ENCODE measurements at regions not wholly inside any gene's neighbourhood (a gene's known extent, or its start where the extent isn't known, plus 50 kb on each side); places are given as distances from the start of the nearest gene placed in this dataset.
"Not testable (repeated sequence)": the region's sequence is repeated elsewhere in the genome, so short reads cannot be mapped to it uniquely, and the experiment has no call there.

DNA sequence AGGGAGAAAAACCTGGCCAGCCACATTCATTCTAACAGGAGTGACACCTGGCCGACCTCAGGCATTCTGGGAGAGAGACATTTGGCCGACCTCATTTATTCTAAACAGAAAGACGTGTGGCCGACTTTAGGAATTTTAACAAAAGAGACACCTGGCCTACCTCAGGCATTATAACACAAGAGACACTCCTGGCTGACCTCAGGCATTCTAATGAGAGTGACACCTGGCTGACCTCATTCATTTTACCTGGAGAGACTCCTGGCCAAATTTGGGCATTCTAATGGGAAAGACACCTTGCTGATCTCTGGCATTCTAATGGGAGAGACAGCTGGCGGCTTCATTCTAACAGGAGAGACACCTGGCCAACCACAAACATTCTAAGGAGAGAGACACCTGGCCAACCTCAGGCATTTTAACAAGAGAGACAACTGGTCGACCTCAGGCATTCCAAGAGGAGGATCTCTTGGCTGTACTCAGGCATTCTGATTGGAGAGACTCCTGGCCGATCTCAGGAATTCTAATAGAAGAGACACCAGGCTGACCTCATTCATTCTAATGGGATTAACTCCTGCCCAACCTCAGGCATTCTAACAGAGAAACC lies 1353.9 kb downstream of the UQCRFS1 start (continued):
- no peak for TF ChIP-seq CHD4 (IDR thresholded peaks at IDR 0.05; ENCODE audit: borderline replicate concordance)
- TF ChIP-seq JUNB (IDR thresholded peaks at IDR 0.05) = no peak

DNA sequence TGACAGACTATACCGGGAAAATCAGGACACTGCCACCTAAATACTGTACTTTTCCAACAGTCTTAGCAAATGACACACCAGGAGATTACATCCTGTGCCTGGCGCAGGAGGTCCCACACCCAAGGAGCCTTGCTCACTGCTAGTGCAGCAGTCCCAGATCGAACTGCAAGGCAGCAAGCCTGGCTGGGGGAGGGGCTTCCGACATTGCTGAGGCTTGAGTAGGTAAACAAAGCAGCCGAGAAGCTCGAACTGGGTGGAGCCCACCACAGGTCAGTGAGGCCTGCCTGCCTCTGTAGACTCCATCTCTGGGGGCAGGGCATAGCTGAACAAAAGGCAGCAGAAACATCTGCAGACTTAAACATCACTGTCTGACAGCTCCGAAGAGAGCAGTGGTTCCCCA lies 1360.0 kb downstream of the UQCRFS1 start:
- DNase-seq (ENCODE audit: low read depth in 1 of 2, low spot score in 1 of 2); POLR2A ChIA-PET; H3K4me1 ChIP-seq; ATAC-seq; H3K4me3 ChIP-seq; H3K4me2 ChIP-seq; H3K27ac ChIP-seq; FAIRE-seq: not testable (repeated sequence)
- peaks cover 65% of the 10 kb centered on the region for H3K9me3 ChIP-seq
- 34% methylated on average over 7 of the region's 7 CpGs for WGBS (ENCODE audit: missing lambda C conversion rate)
- CTCF ChIA-PET = interaction anchor here (1.4 kb wide), 1 partner anchor 114 kb away, joined by 3 read pairs; no protein-coding TSS in a partner anchor

DNA sequence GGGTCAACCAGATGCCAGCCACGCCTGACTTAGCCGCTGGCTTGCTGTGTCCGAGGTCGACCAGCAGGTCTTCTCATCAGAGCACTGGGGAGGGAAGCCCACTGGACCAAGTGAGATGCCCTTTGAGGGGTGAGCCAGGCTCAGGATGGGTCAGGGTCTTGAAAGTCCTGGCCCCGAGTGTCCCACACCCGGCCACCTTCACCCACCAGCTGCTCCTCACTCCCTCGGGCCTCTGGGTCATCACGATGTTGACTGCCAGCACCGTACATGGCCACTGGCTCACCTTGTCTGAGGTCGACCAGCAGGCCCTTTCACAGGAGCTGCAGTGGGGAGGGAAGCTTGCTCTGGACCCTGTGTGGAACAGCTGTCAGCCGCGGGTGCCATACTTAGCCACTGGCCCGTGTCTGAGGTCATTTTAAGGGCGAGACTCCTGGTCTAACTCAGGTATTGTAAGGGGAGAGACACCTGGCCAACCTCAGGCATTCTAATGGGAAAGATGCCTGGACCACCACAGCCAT lies 1361.3 kb downstream of the UQCRFS1 start:
- POLR2A ChIA-PET = no interaction called here
- no peaks in the 10 kb centered on the region for H3K4me1 ChIP-seq
- 40% methylated on average over 14 of the region's 14 CpGs for WGBS (ENCODE audit: missing lambda C conversion rate)
- CTCF ChIA-PET = no interaction called here
- no peak overlapping the region for H3K4me3 ChIP-seq
- ATAC-seq (no peak; a peak in 1 of 6 replicates), FAIRE-seq (no peak), DNase-seq (ENCODE audit: low read depth in 1 of 2, low spot score in 1 of 2) (no peak)
- no peak for TF ChIP-seq GATA3 (IDR thresholded peaks at IDR 0.05; ENCODE audit: borderline replicate concordance)
- no peak for TF ChIP-seq CBX8 (IDR thresholded peaks at IDR 0.05)
- no peak for TF ChIP-seq SMC3 (IDR thresholded peaks at IDR 0.05)
- TF ChIP-seq ZNF302 (CRISPR knock-in tag; IDR thresholded peaks at IDR 0.05) = no peak
- no peak for TF ChIP-seq EHMT2 (IDR thresholded peaks at IDR 0.05; ENCODE audit: low read depth)
- TF ChIP-seq FOXS1 (CRISPR knock-in tag; IDR thresholded peaks at IDR 0.05) = no peak
- no peak for TF ChIP-seq EP300 (IDR thresholded peaks at IDR 0.05)
- TF ChIP-seq, protein P1, sequence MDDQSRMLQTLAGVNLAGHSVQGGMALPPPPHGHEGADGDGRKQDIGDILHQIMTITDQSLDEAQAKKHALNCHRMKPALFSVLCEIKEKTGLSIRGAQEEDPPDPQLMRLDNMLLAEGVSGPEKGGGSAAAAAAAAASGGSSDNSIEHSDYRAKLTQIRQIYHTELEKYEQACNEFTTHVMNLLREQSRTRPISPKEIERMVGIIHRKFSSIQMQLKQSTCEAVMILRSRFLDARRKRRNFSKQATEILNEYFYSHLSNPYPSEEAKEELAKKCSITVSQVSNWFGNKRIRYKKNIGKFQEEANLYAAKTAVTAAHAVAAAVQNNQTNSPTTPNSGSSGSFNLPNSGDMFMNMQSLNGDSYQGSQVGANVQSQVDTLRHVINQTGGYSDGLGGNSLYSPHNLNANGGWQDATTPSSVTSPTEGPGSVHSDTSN (IDR thresholded peaks at IDR 0.05) = no peak
- TF ChIP-seq MAFK (IDR thresholded peaks at IDR 0.05; ENCODE audit: partially characterized antibody) = no peak
- TF ChIP-seq NR3C1 (IDR thresholded peaks at IDR 0.05) = no peak
- TF ChIP-seq RARB (CRISPR knock-in tag; IDR thresholded peaks at IDR 0.05) = no peak
- H3K9me3 ChIP-seq = peaks cover 69% of the 10 kb centered on the region
- H3K4me2 ChIP-seq = no peak overlapping the region
- no peak overlapping the region for H3K27ac ChIP-seq

GRCh38 chr19:27851002-27851481 lies 1361.9 kb downstream of the UQCRFS1 start:
- ChIA-PET POLR2A (no interaction called here), CTCF (no interaction called here)
- no peak overlapping the region for H3K4me3 ChIP-seq
- no peak for FAIRE-seq
- no peaks in the 10 kb centered on the region for H3K4me1 ChIP-seq
- TF ChIP-seq ZFP36 (IDR thresholded peaks at IDR 0.05; ENCODE audit: borderline replicate concordance, partially characterized antibody) (no peak), CHD4 (IDR thresholded peaks at IDR 0.05; ENCODE audit: borderline replicate concordance) (no peak), RFX5 (IDR thresholded peaks at IDR 0.05) (no peak), EHMT2 (IDR thresholded peaks at IDR 0.05; ENCODE audit: low read depth) (no peak), NFE2L2 (conservative IDR thresholded peaks at IDR 0.05; ENCODE audit: low read length) (no peak), MAZ (IDR thresholded peaks at IDR 0.05; ENCODE audit: borderline replicate concordance, low read depth, low read length) (no peak), E2F6 (IDR thresholded peaks at IDR 0.05; ENCODE audit: borderline replicate concordance, low read depth) (no peak), ATOH8 (CRISPR knock-in tag; IDR thresholded peaks at IDR 0.05; ENCODE audit: low read depth) (no peak)
- TF ChIP-seq, protein P2, sequence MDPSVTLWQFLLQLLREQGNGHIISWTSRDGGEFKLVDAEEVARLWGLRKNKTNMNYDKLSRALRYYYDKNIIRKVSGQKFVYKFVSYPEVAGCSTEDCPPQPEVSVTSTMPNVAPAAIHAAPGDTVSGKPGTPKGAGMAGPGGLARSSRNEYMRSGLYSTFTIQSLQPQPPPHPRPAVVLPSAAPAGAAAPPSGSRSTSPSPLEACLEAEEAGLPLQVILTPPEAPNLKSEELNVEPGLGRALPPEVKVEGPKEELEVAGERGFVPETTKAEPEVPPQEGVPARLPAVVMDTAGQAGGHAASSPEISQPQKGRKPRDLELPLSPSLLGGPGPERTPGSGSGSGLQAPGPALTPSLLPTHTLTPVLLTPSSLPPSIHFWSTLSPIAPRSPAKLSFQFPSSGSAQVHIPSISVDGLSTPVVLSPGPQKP (IDR thresholded peaks at IDR 0.05; ENCODE audit: low read depth, low read length) = no peak
- TF ChIP-seq, protein P3, sequence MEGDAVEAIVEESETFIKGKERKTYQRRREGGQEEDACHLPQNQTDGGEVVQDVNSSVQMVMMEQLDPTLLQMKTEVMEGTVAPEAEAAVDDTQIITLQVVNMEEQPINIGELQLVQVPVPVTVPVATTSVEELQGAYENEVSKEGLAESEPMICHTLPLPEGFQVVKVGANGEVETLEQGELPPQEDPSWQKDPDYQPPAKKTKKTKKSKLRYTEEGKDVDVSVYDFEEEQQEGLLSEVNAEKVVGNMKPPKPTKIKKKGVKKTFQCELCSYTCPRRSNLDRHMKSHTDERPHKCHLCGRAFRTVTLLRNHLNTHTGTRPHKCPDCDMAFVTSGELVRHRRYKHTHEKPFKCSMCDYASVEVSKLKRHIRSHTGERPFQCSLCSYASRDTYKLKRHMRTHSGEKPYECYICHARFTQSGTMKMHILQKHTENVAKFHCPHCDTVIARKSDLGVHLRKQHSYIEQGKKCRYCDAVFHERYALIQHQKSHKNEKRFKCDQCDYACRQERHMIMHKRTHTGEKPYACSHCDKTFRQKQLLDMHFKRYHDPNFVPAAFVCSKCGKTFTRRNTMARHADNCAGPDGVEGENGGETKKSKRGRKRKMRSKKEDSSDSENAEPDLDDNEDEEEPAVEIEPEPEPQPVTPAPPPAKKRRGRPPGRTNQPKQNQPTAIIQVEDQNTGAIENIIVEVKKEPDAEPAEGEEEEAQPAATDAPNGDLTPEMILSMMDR (IDR thresholded peaks at IDR 0.05) = no peak
- TF ChIP-seq, protein P1 (IDR thresholded peaks at IDR 0.05) = no peak
- no peak overlapping the region for H3K4me2 ChIP-seq
- H3K27ac ChIP-seq = no peak overlapping the region
- peaks cover 73% of the 10 kb centered on the region for H3K9me3 ChIP-seq
- 65% methylated on average over 30 of the region's 30 CpGs for WGBS (ENCODE audit: missing lambda C conversion rate)
- ATAC-seq = no peak
- DNase-seq (ENCODE audit: low read depth in 1 of 2, low spot score in 1 of 2) = no peak

Measured in A549 (cell line).